ENCODE measurements at regions not wholly inside any gene's neighbourhood (a gene's known extent, or its start where the extent isn't known, plus 50 kb on each side); places are given as distances from the start of the nearest gene placed in this dataset.

- no peak for DNase-seq
These were observed 244.1 kb downstream of the MN1 start for GRCh38 chr22:27557286-27558008.

DNA sequence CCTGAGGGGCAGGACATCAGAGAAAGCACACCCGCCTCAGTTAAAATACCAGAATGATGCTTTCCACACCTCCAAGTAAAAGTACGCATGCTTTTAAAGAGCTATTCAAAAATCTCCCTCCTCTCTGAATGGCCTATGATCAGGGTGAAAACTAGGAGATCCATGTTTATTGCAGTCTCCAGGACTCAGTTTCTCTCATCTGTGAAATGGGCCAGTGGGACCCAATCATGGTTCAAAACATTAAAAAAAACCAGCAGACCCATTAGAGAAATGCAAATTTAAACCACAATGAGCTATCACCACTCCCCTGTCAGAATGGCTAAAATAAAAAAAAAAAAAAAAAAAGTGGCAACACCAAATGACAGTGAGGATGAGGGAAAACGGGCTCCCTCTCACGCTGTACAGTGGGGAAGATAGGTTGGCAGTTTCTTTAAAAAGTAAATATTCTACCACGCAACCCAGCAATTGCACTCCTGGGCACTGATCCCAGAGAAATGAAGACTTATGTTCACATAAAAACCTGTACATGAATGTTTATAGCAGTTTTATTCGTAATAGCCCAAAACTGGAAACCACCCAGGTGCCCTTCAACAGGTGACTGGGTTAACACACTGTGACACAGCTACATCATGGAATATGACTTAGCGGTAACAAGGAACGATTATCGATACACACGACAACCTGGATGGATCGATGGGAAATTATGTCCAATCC, 242.7 kb downstream of the MN1 start:
- no peak for DNase-seq

DNA sequence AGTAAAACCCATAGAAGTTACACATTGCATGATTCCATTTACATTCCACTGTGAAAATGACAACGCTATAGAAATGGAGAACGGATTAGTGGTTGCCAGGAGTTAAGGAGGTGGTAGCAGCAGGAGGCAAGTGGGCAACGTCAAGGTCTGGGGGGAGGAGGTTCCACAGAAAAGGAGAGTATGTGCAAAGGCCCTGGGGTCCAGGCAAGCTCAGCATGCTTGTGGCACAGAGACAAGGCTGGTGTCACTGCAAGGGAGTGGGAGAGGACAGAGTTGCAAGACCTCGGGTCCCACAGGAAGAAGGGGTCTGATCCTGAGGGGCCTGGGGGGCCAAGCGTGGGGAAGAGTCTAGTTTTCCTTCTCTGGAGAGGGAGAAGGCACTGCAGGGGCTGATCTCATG, 240.8 kb downstream of the MN1 start:
- DNase-seq: no peak

DNA sequence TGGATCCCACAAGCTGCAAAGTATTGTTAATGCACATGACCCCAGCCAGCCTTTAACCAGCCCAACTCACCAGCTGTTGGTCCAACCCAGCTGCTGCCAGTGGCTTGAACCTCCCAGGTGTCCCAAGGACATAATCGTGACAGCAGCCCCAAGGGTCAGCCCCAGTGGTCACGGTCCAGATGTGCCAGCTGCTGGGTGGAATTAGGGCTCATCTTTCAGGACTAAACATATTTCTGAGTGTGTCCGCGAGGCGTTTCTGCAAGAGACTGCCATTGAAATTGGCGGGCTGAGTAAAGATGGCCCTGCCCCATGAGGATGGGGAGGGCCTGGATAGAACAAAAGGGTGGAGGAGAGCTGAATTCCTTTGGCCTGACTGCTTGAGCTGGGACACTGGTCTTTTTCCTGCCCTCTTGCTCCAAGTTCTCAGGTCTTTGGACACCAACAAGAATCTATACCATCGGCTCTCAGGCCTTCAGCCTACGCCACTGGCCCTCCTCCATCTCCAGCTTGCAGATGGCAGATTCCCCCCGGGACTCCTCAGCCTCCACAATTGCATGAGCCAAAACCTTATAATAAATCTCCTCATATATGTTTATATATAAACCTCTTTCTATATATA, 240.2 kb downstream of the MN1 start:
- no peak for DNase-seq

DNA sequence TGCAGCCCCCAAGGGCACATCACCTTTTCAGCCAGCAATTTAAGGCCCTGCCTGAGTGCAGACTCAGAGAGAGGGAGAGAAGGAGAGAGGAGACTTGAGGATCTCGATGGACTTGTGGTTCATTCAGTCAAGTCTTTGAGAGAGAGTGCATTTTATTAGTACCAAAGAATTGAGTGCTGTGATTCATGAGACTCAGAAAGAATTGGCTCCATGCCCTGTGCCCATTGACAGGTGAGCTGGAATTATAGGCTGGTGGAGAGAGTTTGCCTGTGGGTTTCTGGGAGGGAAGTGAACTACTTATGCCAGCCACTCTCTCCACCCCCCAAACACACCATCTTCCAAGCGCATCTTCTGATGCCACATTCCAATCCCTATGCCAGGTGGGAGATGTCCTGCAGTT, 236.8 kb downstream of the MN1 start:
- no peak for DNase-seq

DNA sequence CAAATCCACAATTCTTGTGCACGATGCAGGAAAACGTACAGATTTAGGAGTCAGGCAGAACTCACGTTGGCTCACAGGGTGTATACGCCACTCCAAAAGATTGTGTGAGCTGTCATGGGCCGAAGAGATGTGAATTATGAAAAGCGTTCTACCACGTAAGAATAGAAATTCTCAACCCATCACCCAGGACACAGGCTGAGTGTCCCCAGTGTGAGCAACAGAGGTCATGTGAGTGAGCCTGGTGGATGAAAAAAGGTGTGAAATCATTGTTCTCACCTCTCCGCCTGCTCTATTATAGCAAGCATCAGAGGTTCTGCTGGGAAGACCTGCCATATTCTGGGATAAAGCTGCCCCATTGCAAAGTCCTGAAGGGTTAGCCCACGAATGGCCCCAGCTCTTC, 235.0 kb downstream of the MN1 start:
- DNase-seq: no peak

DNA sequence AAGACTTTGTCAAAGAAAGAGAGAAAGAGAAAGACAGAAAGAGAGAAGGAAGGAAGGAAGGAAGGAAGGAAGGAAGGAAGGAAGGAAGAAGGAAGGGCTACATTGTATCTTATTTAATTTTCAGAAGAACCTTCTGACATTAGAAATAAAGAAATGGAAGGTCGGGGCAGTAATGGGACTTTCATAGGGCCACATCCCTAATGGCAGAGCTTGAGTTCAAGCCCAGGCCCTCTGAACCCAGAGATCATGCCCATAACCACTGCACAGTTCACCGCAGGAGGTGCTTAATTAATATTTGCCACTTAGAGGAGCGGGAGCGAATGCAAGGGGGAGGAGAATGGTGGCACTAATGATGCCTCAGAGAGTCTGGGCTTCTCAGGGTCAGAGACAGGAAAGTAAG, 233.3 kb downstream of the MN1 start:
- DNase-seq: no peak

- DNase-seq: no peak
These were observed 229.9 kb downstream of the MN1 start for GRCh38 chr22:27571463-27572277.

GRCh38 chr22:27572278-27572666, 229.3 kb downstream of the MN1 start:
- no peak for DNase-seq

- DNase-seq: no peak
These were observed 228.1 kb downstream of the MN1 start for GRCh38 chr22:27573280-27574001.

DNA sequence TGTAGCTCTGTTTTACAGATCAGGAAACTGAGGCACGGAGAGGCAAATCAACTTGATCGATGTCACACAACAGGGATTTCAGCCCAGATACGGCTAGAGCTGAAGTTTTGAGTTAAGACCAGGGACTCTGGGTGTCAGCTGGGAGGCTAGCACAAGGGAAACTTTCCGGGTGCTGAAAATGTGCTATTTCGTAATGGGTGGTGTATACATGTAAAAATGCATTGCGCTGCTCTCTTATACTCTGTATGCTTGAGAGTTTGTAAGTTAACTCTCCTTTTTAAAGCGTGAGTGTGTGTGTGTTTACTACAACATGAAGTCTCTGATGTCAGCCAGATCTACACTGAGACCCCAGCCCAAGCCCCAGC, 227.6 kb downstream of the MN1 start:
- no peak for DNase-seq

- no peak for DNase-seq
These were observed 226.9 kb downstream of the MN1 start for GRCh38 chr22:27574651-27575050.

DNA sequence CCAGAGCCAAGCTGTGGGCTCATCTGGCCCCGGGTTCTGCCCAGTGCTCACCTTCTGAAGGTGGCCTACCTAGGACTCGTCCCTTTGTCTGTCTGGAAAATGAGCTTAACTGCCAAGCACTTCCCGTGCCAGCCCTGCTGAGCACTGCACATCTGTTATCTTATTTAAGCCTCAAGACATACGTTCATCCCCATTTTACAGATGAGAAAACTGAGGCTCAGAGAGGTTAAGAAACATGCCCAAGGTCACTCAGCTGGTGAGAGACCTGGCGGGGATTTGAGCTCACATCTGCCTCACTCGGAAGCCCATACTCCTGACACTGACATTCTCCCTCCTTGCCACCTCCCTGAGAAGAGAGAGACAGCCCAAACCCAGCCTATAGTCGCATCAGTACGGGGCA, 226.2 kb downstream of the MN1 start:
- no peak for DNase-seq

GRCh38 chr22:27576413-27576812, 225.1 kb downstream of the MN1 start:
- DNase-seq: no peak

DNA sequence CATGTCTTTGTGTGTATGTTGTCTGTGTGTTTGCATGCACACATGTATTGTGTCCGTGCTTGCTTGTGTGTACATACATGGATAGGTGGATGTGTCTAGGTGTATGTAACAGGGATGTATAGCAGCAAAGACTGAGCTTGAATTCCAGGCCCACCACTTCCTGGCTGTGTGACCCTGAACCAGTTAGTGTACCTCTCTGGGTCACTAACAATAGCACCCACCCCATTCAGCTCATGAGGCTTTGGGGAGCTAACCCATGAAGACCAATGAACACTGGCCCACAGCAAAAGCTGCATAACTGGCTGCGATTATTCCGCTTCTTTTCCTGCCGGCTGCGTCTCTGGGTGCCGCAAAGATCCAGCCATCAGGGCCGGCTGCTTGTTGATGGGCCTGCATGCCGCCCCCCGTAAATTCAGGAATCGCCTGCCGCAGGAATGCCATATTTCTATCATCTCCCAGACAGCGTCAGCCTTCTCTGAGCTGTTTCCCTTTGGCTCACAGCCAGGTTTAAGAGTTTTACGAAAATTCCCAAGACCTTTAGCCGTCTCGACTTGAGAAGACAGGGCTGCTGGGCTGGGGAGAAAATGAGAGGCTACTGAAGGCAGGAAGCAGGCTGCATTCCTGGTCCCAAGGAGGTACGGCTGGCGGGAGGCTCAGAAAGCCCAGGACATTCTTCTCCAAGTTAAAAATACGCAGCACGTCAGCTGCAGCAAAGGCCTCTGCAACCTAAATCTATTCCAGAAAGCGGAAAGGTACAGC, 224.6 kb downstream of the MN1 start:
- DNase-seq: no peak

DNA sequence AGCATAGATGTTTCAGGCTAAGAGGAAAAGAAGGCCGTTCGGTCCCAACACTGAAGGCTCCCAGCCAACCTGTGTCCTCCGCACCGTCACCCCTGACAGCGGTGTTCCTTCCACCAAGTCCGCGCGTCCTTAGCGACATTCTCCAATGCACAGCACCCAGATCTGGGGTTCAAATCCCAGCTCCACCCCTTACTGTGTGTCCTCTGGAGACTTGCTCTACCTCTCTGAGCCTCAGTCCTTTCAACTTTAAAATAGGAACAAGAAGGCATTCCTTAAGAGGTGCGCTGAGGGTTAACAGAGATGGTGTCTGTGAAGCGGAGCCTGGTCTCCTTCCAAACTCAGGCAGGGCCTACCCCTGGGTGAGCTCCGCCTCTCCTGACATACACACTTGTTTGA, 224.0 kb downstream of the MN1 start:
- no peak for DNase-seq

- no peak for DNase-seq
These were observed 222.5 kb downstream of the MN1 start for GRCh38 chr22:27578937-27579617.

GRCh38 chr22:27580311-27580897, 221.2 kb downstream of the MN1 start:
- DNase-seq: no peak

- no peak for DNase-seq
These were observed 220.3 kb downstream of the MN1 start for GRCh38 chr22:27581236-27581635.

GRCh38 chr22:27581688-27582087, 219.9 kb downstream of the MN1 start:
- DNase-seq: no peak

- DNase-seq: no peak
These were observed 217.7 kb downstream of the MN1 start for GRCh38 chr22:27583856-27584255.

Measured in CD4-positive, alpha-beta T cell treated with Interleukin-21 for 1 hour (primary cell).